Heart left ventricle (tissue), 16 donors: ENCODE measurements at regions not wholly inside any gene's neighbourhood (a gene's known extent, or its start where the extent isn't known, plus 50 kb on each side); places are given as distances from the start of the nearest gene placed in this dataset.
A peak's percentile ranks its signal among the peaks of the same experiment; 100 is the strongest.

Experiments
- ATAC-seq, 4 donors: fragments of 200-7000 bp; cut with Tn5 transposase; one replicate each; pipeline ENCODE4 v1.9.1; 2020 to 2022; ENCODE audit warnings: moderate library complexity in 4 of 4, mild to moderate bottlenecking in 3 of 4, moderate number of reproducible peaks in 1 of 4
- DNase-seq, 5 donors: peaks; one replicate each; pipeline ENCODE4 v3.0.0-alpha.2; 2020
- H3K27ac ChIP-seq, 12 donors: fragments of 200-600 bp; sonication (generic) in 4 of 12; one replicate each; pipeline versions ENCODE4 v1.5.0 to v1.8.0; 2016 to 2022; ENCODE audit warnings: mild to moderate bottlenecking in 2 of 12
- H3K27me3 ChIP-seq, 9 donors: fragments of 200-600 bp; sonication (generic) in 2 of 9; one replicate each; pipeline versions ENCODE4 v1.5.1 to v1.8.0; 2016 to 2022; ENCODE audit warnings: mild to moderate bottlenecking in 3 of 9
- H3K36me3 ChIP-seq, 9 donors: fragments of 200-600 bp; sonication (generic) in 2 of 9; one replicate each; pipeline versions ENCODE4 v1.5.0 to v1.8.0; 2018 to 2022; ENCODE audit warnings: mild to moderate bottlenecking in 2 of 9
- H3K4me1 ChIP-seq, 12 donors: fragments of 200-600 bp; sonication (generic) in 4 of 12; one replicate each; pipeline versions ENCODE4 v1.5.0 to v1.8.0; 2016 to 2022; ENCODE audit warnings: mild to moderate bottlenecking in 3 of 12
- H3K4me3 ChIP-seq, 12 donors: fragments of 200-600 bp; sonication (generic) in 4 of 12; one replicate each; pipeline versions ENCODE4 v1.5.0 to v1.8.0; 2017 to 2022; ENCODE audit warnings: mild to moderate bottlenecking in 9 of 12, moderate library complexity in 4 of 12
- H3K9me3 ChIP-seq, 12 donors: fragments of 200-600 bp; sonication (generic) in 4 of 12; one replicate each; pipeline versions ENCODE4 v1.5.0 to v1.8.0; 2016 to 2022; ENCODE audit warnings: mild to moderate bottlenecking in 1 of 12
- POLR2A ChIP-seq, 2 donors: fragments of 450-650 bp; IDR thresholded peaks; one replicate each; pipeline ENCODE4 v1.6.1; 2017; ENCODE audit warnings: antibody characterized with exemption in 2 of 2, mild to moderate bottlenecking in 2 of 2, moderate library complexity in 2 of 2
- WGBS, 4 donors: extraction: QIAGEN DNeasy Blood & Tissue Kit in 2 of 4; methylation state at CpG; one replicate each; pipeline versions ENCODE4 v1.1.5 to v1.1.7; 2013 to 2018; 5-methylcytosine and 5-hydroxymethylcytosine counted together
- intact Hi-C, 10 donors: fragments of 100-400 bp; cut with DNase I; formaldehyde crosslinking; loops; one replicate each; pipeline versions ENCODE4 v1.11.1 to v1.14.2; 2022
- TF ChIP-seq, protein P1 (sequence below), 12 donors: fragments of 200-600 bp; sonication (generic) in 4 of 12; IDR thresholded peaks; one replicate each; pipeline versions ENCODE4 v1.5.0 to v1.8.0; 2018 to 2022; ENCODE audit warnings: antibody characterized with exemption in 12 of 12, mild to moderate bottlenecking in 5 of 12
- donor health status: ischemic (EF 13 %, LVEDD 7.1; RV severe dilation, severe dysfunction).
- donor health status: healthy with polysubstance abuse.
- donor health status: DM: no; HTN: yes; CAD: no.
- donor health status: DM: no; HTN: no; CAD: no.
- donor health status: ischemic (EF 25% LVEDD 6.9; RV normal size, moderate dysfunction).
- donor health status: ischemic (EF 25% LVEDD 5.7; RV mildly dilated, moderate dysfunction).
- donor health status: healthy.
- donor health status: DM: yes; HTN: yes; CAD: no.
- donor health status: ischemic (EF 35%, LVEDD 5.7; RV mildly dilated, moderate dysfunction).
- donor health status: nonischemic (EF 11% LVEDD 7.7; RV severe dilation, severe dysfunction).
- donor health status: DM: yes; HTN: yes; CAD: no.
- donor health status: PGD.
- donor health status: ischemic (EF 29% LVEDD 5.4; RV normal size, mild dysfunction).
- donor health status: nonischemic (EF 23%, LVEDD 6.1; RV moderate dilation, normal function).

DNA sequence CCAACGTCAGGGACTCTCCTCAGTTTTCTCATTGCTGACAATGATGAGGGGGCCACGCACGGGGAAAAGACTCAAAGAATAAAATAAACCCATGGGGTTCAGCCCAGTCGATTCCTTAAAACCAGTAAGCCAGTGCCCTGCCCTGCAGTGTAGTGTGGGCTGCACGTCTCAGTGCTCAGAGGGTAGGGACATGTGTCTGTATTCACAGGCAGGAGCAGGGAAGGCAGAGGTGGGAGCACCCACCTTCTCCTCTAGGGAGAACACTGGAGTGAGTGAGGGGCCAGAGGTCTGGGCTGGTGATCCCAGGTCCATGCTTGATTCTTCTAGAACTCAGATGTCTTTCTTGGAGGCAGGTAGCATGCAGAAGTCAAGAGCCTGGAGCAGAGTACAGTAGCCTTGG lies 303.6 kb downstream of the MATN1 start:
- 65 to 85% (median 73%) methylated on average over 5 of the region's 5 CpGs for WGBS, 4 donors
- DNase-seq = no peak
- Histone ChIP-seq H3K36me3 (no peaks in the 10 kb centered on the region), H3K4me1 (no peaks in the 10 kb centered on the region), H3K27ac (no peak overlapping the region), H3K4me3 (no peak overlapping the region), H3K9me3 (no peaks in the 10 kb centered on the region), H3K27me3 (peaks cover 0 to 39% (median 0%) of the 10 kb centered on the region in 9 donors)
- intact Hi-C loops = loop anchor here in 1 of 10 donors (10.0 kb wide), 1 partner anchor 155 kb away; no protein-coding TSS in a partner anchor
- no peak for ATAC-seq
- no peak for TF ChIP-seq POLR2A (IDR thresholded peaks at IDR 0.05)
- TF ChIP-seq, protein P1, sequence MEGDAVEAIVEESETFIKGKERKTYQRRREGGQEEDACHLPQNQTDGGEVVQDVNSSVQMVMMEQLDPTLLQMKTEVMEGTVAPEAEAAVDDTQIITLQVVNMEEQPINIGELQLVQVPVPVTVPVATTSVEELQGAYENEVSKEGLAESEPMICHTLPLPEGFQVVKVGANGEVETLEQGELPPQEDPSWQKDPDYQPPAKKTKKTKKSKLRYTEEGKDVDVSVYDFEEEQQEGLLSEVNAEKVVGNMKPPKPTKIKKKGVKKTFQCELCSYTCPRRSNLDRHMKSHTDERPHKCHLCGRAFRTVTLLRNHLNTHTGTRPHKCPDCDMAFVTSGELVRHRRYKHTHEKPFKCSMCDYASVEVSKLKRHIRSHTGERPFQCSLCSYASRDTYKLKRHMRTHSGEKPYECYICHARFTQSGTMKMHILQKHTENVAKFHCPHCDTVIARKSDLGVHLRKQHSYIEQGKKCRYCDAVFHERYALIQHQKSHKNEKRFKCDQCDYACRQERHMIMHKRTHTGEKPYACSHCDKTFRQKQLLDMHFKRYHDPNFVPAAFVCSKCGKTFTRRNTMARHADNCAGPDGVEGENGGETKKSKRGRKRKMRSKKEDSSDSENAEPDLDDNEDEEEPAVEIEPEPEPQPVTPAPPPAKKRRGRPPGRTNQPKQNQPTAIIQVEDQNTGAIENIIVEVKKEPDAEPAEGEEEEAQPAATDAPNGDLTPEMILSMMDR (IDR thresholded peaks at IDR 0.05) = no peak

DNA sequence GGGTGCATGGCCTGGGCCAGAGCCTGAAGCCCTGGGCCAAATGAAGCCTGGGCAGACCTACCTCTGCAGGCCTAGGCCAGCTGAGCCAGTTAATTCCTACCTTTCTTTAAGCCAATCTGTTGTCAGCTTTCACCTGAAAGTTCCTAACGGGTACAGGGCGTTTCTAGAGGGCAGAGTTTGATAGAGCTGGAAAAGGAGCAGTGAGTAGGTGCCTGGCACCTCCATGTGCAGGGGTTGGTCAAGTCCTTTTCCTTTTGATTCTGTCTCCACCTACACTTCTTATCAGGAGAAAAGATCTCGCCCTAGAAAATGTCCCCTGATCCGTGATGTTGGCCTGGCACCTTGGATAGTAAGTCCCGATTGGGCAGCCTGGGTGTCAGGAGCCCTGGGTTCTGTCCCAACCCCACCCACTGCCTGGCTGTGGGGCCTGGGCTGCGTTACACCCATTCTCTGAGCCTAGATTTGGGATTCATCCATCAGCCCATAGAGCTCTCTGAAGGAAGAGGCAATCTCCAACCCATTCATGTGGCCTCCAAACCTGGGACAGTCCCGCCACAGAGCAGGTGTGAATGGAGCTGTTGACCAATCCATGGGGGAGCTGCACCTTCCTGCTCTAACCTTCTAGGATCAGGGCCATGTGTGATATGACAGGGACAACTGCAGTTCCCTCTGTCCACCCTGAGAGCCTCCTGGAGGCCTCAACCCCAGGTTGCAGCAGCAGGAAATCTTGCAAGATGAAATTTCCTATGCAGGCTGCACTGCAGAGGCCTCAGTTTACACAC lies 304.3 kb downstream of the MATN1 start:
- no peak overlapping the region for H3K4me3 ChIP-seq
- 80 to 88% (median 84%) methylated on average over 6 to 7 of the region's 7 CpGs for WGBS, 4 donors
- TF ChIP-seq POLR2A (IDR thresholded peaks at IDR 0.05) = no peak
- TF ChIP-seq, protein P1 (IDR thresholded peaks at IDR 0.05) = no peak
- no peak overlapping the region for H3K27ac ChIP-seq
- H3K27me3 ChIP-seq = peaks cover 0 to 32% (median 0%) of the 10 kb centered on the region in 9 donors
- DNase-seq = no peak
- no peak for ATAC-seq
- H3K4me1 ChIP-seq = no peaks in the 10 kb centered on the region
- H3K36me3 ChIP-seq = no peaks in the 10 kb centered on the region
- intact Hi-C loops = loop anchor here in 1 of 10 donors (10.0 kb wide), 1 partner anchor 156 kb away; no protein-coding TSS in a partner anchor
- no peaks in the 10 kb centered on the region for H3K9me3 ChIP-seq

DNA sequence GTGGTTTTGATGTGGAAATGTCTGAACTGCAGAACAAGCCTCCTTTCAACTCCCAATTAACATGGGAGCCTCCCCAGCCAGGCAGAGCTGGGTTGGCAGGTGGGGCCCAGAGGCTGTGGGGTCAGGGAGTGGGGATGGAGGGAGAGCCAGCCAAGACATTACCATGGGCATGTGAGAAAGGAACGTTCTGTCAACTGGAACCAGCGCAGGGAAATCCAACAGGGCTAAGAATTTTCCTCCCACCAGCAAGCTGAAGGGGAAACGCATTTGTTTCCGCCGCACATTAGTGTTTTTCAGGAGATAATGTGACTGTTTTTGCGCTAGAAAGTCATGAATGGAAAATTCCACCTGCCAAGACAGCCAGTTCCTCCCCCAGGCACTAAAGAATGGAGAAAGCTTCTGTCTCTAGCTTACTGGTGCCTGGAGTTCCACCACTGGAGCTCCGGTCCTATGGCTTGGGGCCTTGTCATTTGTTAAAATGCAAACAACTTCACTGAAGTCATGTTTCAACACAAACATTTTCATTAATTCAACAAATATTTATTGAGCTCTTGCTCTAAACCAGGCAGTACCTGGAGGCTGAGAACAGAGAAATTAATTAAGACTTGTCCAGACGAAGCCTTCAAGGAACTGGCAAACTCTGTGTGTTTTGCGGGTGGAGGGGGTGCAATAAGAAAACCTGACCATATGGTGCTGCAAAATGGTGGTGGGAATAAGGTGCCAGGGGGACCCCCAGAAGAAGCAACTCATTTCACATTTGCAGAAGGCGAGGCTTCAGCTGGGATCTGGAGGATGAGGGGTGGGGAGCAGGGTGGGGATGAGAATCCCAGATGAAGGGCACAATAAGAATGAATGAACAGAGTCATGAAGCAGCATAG lies 305.1 kb downstream of the MATN1 start:
- H3K27me3 ChIP-seq = peaks cover 0 to 31% (median 0%) of the 10 kb centered on the region in 9 donors

More for the DNA sequence above, 305.1 kb downstream of the MATN1 start:
- Histone ChIP-seq H3K4me1 (no peaks in the 10 kb centered on the region), H3K4me3 (no peak overlapping the region), H3K9me3 (no peaks in the 10 kb centered on the region), H3K36me3 (no peaks in the 10 kb centered on the region), H3K27ac (no peak overlapping the region)
- no peak for ATAC-seq
- intact Hi-C loops = loop anchor here in 1 of 10 donors (10.0 kb wide), 1 partner anchor 157 kb away; no protein-coding TSS in a partner anchor
- TF ChIP-seq, protein P1 (IDR thresholded peaks at IDR 0.05) = no peak
- no peak for TF ChIP-seq POLR2A (IDR thresholded peaks at IDR 0.05)
- peak in 1 of 5 donors; percentile 4 for DNase-seq
- 66 to 83% (median 75%) methylated on average over 10 of the region's 10 CpGs for WGBS, 4 donors
